ENCODE measurements at regions not wholly inside any gene's neighbourhood (a gene's known extent, or its start where the extent isn't known, plus 50 kb on each side); places are given as distances from the start of the nearest gene placed in this dataset.

GRCh38 chr2:129242269-129242668 lies 737.2 kb upstream of the RAB6C start:
- Histone ChIP-seq H3K4me3 (no peak overlapping the region), H3K27ac (no peak overlapping the region)
- no peak for TF ChIP-seq CTCF (IDR thresholded peaks at IDR 0.05)
- DNase-seq (ENCODE audit: low spot score) = no peak

- Histone ChIP-seq H3K4me3 (no peak overlapping the region), H3K27ac (no peak overlapping the region)
- TF ChIP-seq CTCF (IDR thresholded peaks at IDR 0.05) = no peak
- DNase-seq (ENCODE audit: low spot score) = no peak
Measured at GRCh38 chr2:129247751-129248150, 731.7 kb upstream of the RAB6C start.

- no peak for DNase-seq (ENCODE audit: low spot score)
- no peak overlapping the region for H3K4me3 ChIP-seq
- H3K27ac ChIP-seq = no peak overlapping the region
- TF ChIP-seq CTCF (IDR thresholded peaks at IDR 0.05) = no peak
Measured at GRCh38 chr2:129248198-129248597, 731.3 kb upstream of the RAB6C start.

GRCh38 chr2:129252781-129253460 lies 726.5 kb upstream of the RAB6C start:
- no peak overlapping the region for H3K4me3 ChIP-seq
- DNase-seq (ENCODE audit: low spot score) = no peak
- no peak for TF ChIP-seq CTCF (IDR thresholded peaks at IDR 0.05)
- no peak overlapping the region for H3K27ac ChIP-seq

- Histone ChIP-seq H3K4me3 (no peak overlapping the region), H3K27ac (no peak overlapping the region)
- no peak for TF ChIP-seq CTCF (IDR thresholded peaks at IDR 0.05)
- no peak for DNase-seq (ENCODE audit: low spot score)
Measured at GRCh38 chr2:129253461-129253812, 726.0 kb upstream of the RAB6C start.

- H3K4me3 ChIP-seq = no peak overlapping the region
- no peak for DNase-seq (ENCODE audit: low spot score)
- no peak overlapping the region for H3K27ac ChIP-seq
- no peak for TF ChIP-seq CTCF (IDR thresholded peaks at IDR 0.05)
Measured at GRCh38 chr2:129254718-129255117, 724.7 kb upstream of the RAB6C start.

GRCh38 chr2:129255610-129256313 lies 723.7 kb upstream of the RAB6C start:
- DNase-seq (ENCODE audit: low spot score) = no peak

More at GRCh38 chr2:129255610-129256313, 723.7 kb upstream of the RAB6C start:
- Histone ChIP-seq H3K27ac (no peak overlapping the region), H3K4me3 (no peak overlapping the region)
- no peak for TF ChIP-seq CTCF (IDR thresholded peaks at IDR 0.05)

Data from coronary artery (tissue), 2 donors.